ENCODE measurements at regions not wholly inside any gene's neighbourhood (a gene's known extent, or its start where the extent isn't known, plus 50 kb on each side); places are given as distances from the start of the nearest gene placed in this dataset.

DNA sequence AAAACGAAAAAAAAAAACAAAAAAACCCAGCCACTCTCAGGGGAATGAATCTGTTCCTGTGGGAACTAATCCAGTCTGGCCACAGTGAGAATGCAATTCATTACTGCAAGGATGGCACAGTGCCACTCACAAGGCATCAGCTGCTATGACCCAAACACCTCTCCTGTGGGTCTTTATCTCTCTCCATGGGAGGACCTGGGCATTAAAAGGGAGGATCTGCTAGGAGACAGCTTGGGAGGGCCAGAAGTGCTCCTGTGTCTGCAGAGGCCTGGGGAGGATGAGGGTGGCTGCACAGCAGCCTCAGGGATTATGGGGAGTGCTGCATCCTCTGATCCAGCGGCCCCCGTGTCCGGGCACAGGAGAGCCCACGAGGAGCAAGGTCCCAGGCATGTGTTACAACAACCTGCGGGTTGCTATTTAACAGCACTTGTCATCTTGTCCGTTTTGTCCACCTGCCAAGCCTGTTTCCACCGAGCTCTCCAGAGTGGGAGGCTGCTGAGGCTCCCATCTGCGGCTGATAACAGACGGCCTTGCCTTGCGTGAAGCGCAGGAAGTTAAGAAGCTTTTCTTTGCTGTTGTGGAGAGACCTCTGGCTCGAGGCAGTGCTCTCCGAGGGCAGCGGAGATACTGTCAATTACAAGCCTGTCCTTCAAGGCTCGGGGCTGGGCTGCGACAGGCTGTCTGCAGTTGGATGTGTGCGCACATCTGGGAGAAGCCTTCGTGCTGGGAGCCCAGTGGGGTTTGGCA lies 97.7 kb downstream of the NXPE2 start:
- DNase-seq (ENCODE audit: extremely low read depth, low read depth) = no peak
- TF ChIP-seq, protein P1, sequence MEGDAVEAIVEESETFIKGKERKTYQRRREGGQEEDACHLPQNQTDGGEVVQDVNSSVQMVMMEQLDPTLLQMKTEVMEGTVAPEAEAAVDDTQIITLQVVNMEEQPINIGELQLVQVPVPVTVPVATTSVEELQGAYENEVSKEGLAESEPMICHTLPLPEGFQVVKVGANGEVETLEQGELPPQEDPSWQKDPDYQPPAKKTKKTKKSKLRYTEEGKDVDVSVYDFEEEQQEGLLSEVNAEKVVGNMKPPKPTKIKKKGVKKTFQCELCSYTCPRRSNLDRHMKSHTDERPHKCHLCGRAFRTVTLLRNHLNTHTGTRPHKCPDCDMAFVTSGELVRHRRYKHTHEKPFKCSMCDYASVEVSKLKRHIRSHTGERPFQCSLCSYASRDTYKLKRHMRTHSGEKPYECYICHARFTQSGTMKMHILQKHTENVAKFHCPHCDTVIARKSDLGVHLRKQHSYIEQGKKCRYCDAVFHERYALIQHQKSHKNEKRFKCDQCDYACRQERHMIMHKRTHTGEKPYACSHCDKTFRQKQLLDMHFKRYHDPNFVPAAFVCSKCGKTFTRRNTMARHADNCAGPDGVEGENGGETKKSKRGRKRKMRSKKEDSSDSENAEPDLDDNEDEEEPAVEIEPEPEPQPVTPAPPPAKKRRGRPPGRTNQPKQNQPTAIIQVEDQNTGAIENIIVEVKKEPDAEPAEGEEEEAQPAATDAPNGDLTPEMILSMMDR (IDR thresholded peaks at IDR 0.05; ENCODE audit: low read depth, low read length) = no peak

DNA sequence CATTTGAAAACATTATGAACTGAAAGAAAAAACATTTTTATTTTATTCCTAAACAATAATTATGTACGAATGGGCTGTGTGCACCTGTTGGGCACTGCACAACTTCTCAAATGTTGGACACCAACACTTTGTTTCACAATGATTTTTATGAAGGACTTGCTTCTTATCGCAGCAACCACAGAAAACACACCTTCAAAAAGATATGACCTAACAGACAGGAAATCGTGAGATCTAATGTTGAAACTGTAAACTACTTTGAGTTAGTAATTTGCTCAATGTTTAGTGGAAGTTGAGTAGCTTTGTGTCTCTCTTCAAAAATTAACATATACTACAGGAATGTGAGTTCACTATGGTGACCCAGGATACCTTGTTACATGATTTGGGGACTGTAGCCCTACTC lies 98.6 kb downstream of the NXPE2 start:
- TF ChIP-seq, protein P1 (IDR thresholded peaks at IDR 0.05; ENCODE audit: low read depth, low read length) = no peak
- no peak for DNase-seq (ENCODE audit: extremely low read depth, low read depth)

DNA sequence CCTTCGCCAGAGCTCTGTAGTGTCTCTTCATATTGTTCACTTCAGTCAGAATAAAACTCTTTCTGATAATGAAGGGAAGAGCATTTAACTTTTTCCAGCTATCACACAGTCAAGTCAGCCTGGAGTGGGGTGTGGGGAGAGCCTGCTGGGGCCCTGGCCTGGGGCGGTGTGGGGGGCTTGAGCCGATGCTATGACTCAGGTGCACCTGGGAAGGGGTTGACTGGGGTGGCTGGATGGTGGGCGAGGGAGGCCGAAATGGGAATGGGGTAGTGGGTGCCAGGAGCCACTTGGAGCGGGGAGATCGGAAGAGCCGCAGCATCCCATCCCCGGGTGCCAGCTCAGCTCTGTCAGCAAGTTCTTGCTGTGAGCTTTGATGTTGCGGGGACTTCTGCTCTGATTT lies 100.9 kb downstream of the NXPE2 start:
- TF ChIP-seq, protein P1 (IDR thresholded peaks at IDR 0.05; ENCODE audit: low read depth, low read length) = no peak
- DNase-seq (ENCODE audit: extremely low read depth, low read depth) = no peak

DNA sequence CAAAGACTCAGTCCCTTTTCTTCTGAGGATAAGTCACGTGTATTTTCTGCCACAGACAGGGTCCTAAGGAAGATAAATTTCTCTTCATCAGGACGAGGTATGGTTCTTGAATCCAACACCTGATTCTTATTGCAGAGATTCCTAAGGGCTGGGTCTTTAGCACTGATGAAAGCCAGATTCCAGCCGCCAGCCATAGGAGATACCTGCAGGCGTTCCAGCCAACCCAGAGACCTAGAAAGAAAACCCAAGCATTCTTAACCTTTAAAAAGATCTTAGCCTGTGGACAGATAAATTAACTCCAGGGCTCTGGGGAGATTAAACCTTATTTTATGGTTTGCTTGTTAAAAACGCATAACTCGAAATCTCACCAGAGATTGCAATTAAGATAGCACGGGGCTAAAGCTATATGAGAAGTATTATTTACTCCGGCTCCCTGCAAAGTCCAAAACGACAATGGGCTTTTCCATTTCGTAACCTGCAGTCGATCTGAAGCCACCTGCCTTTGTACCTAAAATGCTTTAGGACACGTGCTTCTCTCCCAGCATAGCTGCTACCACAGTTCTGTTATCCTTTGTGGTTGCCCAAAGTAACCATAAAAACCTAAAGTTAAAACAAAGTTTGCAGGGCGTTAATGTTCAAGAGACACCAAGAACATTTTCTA lies 104.5 kb downstream of the NXPE2 start:
- TF ChIP-seq, protein P1 (IDR thresholded peaks at IDR 0.05; ENCODE audit: low read depth, low read length) = no peak
- DNase-seq (ENCODE audit: extremely low read depth, low read depth) = no peak

DNA sequence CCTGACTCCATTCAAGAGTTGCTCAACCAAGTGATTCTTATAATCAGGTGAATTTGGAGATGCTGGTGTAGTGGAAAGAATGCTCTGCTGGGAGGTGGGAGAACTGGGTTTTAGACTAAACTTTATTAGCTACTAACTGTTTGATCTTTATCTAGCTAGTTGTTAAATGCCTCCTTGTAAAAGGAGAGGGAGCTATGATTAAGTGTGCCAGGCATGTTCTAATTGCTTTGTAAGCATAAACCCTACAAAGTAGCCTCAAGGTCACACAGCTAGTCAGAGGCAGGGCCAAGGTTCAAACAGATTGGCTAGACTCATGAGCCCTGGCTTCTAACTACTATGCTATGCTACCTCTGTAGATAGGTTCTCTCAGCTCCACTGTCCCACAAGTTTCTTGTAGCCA lies 105.5 kb downstream of the NXPE2 start:
- TF ChIP-seq, protein P1 (IDR thresholded peaks at IDR 0.05; ENCODE audit: low read depth, low read length) = no peak
- no peak for DNase-seq (ENCODE audit: extremely low read depth, low read depth)

DNA sequence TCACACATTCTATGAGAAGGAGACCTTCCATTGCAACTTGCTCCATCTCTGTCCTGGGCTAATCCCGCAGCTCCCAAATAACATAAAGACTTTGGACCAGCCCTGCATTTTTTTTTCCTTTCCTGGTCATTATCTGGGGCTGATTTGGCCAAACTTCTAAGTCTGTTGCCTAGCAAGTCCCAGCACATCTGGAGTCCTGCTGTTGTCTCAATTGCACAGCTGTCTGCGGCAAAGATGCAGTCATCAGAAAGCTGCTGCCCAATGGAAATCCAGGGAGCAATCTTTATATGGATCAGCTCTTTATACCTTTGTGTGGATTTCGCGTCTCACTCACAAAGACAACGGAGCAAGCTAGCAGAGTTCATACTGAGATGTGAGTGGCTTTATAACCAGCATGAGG lies 105.9 kb downstream of the NXPE2 start:
- TF ChIP-seq, protein P1 (IDR thresholded peaks at IDR 0.05; ENCODE audit: low read depth, low read length) = no peak
- no peak for DNase-seq (ENCODE audit: extremely low read depth, low read depth)

DNA sequence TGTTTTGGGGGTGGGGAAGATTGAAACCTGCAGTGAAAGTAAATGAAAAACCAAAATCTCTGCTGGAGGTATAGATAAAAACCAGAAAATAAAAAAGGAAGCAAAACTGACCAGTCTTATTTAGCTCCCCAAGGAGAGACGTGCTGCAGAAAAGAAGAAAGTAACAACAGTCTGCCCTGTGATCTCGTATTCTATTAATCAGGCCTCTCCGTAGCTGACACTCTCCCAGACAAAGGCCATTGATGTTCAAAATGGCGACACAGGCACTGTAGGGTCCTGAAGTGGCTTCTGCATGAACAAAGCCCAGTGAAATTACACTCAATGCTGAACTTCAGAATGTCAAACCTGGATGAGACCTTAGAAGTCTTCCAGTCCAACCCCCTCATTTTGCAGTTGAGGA lies 106.6 kb downstream of the NXPE2 start:
- no peak for DNase-seq (ENCODE audit: extremely low read depth, low read depth)
- TF ChIP-seq, protein P1 (IDR thresholded peaks at IDR 0.05; ENCODE audit: low read depth, low read length) = no peak
